ENCODE measurements at regions not wholly inside any gene's neighbourhood (a gene's known extent, or its start where the extent isn't known, plus 50 kb on each side); places are given as distances from the start of the nearest gene placed in this dataset.
"Not testable (repeated sequence)": the region's sequence is repeated elsewhere in the genome, so short reads cannot be mapped to it uniquely, and the experiment has no call there.

- H3K36me3 ChIP-seq (replicated peaks in 1 of 2; ENCODE audit: insufficient read depth in 1 of 2, low read depth in 2 of 2); intact Hi-C loops (cut with DNase I); H3K9me3 ChIP-seq; DNase-seq; H3K27me3 ChIP-seq; H3K4me1 ChIP-seq; H3K27ac ChIP-seq; H3K4me3 ChIP-seq: not testable (repeated sequence)
- peak; percentile 81 for ATAC-seq
- no CpG with 5 or more reads among the region's 8 CpGs for WGBS, 2 donors
Measured at GRCh38 chr15:84477550-84477949, 123.3 kb upstream of the ZSCAN2 start.

- not testable (repeated sequence) for H3K27me3 ChIP-seq
Measured at GRCh38 chr15:84480174-84480681, 120.6 kb upstream of the ZSCAN2 start.

GRCh38 chr15:84483859-84484258 is 117.0 kb upstream of the ZSCAN2 start:
- intact Hi-C loops (cut with DNase I); H3K4me3 ChIP-seq; DNase-seq; H3K27me3 ChIP-seq; H3K27ac ChIP-seq; H3K9me3 ChIP-seq; ATAC-seq; H3K36me3 ChIP-seq (replicated peaks in 1 of 2; ENCODE audit: insufficient read depth in 1 of 2, low read depth in 2 of 2); H3K4me1 ChIP-seq: not testable (repeated sequence)
- no CpG with 5 or more reads among the region's 9 CpGs for WGBS, 2 donors

More at GRCh38 chr15:84480174-84480681, 120.6 kb upstream of the ZSCAN2 start:
- intact Hi-C loops (cut with DNase I); ATAC-seq; H3K4me1 ChIP-seq; DNase-seq; H3K27ac ChIP-seq; H3K4me3 ChIP-seq; H3K9me3 ChIP-seq; H3K36me3 ChIP-seq (replicated peaks in 1 of 2; ENCODE audit: insufficient read depth in 1 of 2, low read depth in 2 of 2): not testable (repeated sequence)
- WGBS, 2 donors = no CpG with 5 or more reads among the region's 7 CpGs

- intact Hi-C loops (cut with DNase I); ATAC-seq; H3K36me3 ChIP-seq (replicated peaks in 1 of 2; ENCODE audit: insufficient read depth in 1 of 2, low read depth in 2 of 2); H3K4me1 ChIP-seq; H3K27me3 ChIP-seq; H3K4me3 ChIP-seq; H3K27ac ChIP-seq; H3K9me3 ChIP-seq: not testable (repeated sequence)
- no CpG with 5 or more reads among the region's 60 CpGs for WGBS, 2 donors
- DNase-seq = peak in 3 of 4 donors; percentile 2 to 33 (median 20)
Measured at GRCh38 chr15:84500165-84500889, 100.5 kb upstream of the ZSCAN2 start.

- H3K36me3 ChIP-seq (replicated peaks in 1 of 2; ENCODE audit: insufficient read depth in 1 of 2, low read depth in 2 of 2); H3K27ac ChIP-seq; H3K4me1 ChIP-seq; H3K9me3 ChIP-seq; DNase-seq; ATAC-seq; H3K4me3 ChIP-seq; H3K27me3 ChIP-seq; intact Hi-C loops (cut with DNase I): not testable (repeated sequence)
- WGBS, 2 donors = no CpG with 5 or more reads among the region's 17 CpGs
Measured at GRCh38 chr15:84503101-84503500, 97.7 kb upstream of the ZSCAN2 start.

DNA sequence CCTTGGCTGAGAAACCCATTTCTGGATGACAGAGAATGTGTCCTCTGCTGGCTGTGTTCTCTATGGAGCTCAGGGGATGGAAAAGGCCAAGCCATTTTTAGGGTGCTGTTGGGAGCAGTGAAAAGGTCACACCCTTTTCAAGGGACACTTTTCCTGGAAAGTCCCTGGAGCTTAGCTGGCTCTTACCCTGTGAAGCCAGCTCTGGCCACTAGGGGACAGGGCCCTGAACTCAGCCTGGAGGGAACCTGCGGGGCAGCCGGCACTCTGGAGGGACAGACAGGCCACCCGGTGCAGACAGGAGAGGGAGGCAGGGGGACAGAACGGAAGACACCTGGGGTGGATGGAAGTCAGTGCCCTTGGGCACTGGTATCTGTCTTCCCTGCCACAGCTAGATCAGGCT is 95.3 kb upstream of the ZSCAN2 start:
- H3K4me3 ChIP-seq; ATAC-seq; H3K4me1 ChIP-seq; H3K27me3 ChIP-seq; DNase-seq; H3K27ac ChIP-seq; H3K36me3 ChIP-seq (replicated peaks in 1 of 2; ENCODE audit: insufficient read depth in 1 of 2, low read depth in 2 of 2); intact Hi-C loops (cut with DNase I); H3K9me3 ChIP-seq: not testable (repeated sequence)
- WGBS, 2 donors = no CpG with 5 or more reads among the region's 4 CpGs

GRCh38 chr15:84512324-84512723 is 88.5 kb upstream of the ZSCAN2 start:
- H3K36me3 ChIP-seq (replicated peaks in 1 of 2; ENCODE audit: insufficient read depth in 1 of 2, low read depth in 2 of 2); H3K9me3 ChIP-seq; DNase-seq; H3K4me1 ChIP-seq; H3K27ac ChIP-seq; H3K4me3 ChIP-seq; H3K27me3 ChIP-seq; ATAC-seq; intact Hi-C loops (cut with DNase I): not testable (repeated sequence)
- WGBS, 2 donors = 90% methylated on average over 3 of the region's 9 CpGs; no CpG with 5 or more reads in 1 of the 2 donors

DNA sequence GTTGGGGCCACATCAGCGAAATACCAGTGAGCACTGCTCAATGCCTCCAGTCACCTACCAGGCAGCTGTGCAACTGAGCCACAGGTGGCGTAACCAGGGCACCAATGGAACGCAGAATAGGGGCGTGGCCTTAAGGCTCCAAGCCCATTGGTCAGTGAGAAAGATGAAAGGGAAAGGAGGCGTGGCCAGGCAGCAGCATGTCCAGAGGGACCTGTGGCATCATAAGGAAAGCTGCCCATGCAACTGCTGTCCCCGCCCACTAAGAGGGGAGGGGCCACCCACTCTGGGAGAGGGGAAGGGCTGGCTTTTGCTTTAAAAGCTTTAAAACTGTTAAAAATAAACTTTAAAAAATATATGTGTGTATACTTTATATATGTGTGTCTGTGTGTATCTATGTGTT is 84.0 kb upstream of the ZSCAN2 start:
- ATAC-seq; H3K36me3 ChIP-seq (replicated peaks in 1 of 2; ENCODE audit: insufficient read depth in 1 of 2, low read depth in 2 of 2); H3K4me3 ChIP-seq; H3K27ac ChIP-seq; intact Hi-C loops (cut with DNase I); H3K27me3 ChIP-seq; H3K4me1 ChIP-seq; H3K9me3 ChIP-seq: not testable (repeated sequence)
- peak in 1 of 4 donors; percentile 4 for DNase-seq
- WGBS, 2 donors = 84 to 93% methylated on average over 2 to 4 of the region's 6 CpGs

DNA sequence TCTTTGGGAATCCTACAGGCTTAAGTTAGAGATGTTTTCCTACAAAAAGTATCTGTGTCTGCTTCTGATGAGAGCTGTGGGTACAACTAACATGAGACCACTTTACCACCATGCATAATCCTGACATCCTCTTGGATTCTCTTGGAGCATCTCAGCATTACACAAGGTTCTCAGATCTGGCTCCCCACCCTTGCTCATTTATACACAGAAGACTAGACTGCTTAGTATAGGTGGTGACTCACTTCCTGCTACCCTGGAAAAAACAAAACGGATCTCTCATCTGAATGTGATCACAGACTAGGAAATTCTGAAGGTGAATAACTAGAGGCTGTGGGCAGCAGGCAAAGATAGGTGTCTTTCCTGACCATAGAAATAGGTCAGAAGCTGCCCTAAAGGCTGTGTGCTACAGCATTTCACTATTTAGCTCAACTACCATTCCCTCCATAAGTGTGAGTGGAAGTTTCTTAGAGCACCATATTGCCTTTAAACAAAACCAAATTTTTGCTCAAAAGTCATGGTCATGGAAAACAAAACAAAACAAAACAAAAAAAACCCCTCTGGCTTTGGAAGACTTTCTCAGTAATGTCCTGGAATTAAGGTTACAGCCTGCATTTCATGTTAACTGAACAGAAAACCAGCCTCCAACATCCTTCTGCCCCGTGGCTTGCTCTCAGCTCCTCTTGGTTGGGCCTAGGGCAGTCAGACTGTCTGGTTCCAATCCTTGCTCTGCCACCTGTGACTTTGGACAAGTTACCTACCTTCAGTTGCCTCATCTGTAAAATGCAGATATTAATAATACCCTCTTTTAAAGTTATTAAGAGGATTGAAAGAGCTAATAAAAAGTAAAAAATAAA is 75.1 kb upstream of the ZSCAN2 start:
- H3K4me1 ChIP-seq; H3K4me3 ChIP-seq; H3K27ac ChIP-seq; H3K27me3 ChIP-seq; intact Hi-C loops (cut with DNase I); DNase-seq; H3K9me3 ChIP-seq; ATAC-seq; H3K36me3 ChIP-seq (replicated peaks in 1 of 2; ENCODE audit: insufficient read depth in 1 of 2, low read depth in 2 of 2): not testable (repeated sequence)
- 33 to 90% methylated on average over 1 to 2 of the region's 2 CpGs for WGBS, 2 donors

GRCh38 chr15:84530751-84531150 is 70.1 kb upstream of the ZSCAN2 start:
- H3K9me3 ChIP-seq; H3K27me3 ChIP-seq; DNase-seq; ATAC-seq; intact Hi-C loops (cut with DNase I); H3K27ac ChIP-seq; H3K36me3 ChIP-seq (replicated peaks in 1 of 2; ENCODE audit: insufficient read depth in 1 of 2, low read depth in 2 of 2); H3K4me3 ChIP-seq: not testable (repeated sequence)
- 97 to 98% methylated on average over 4 of the region's 4 CpGs for WGBS, 2 donors
- peaks cover 12% of the 10 kb centered on the region for H3K4me1 ChIP-seq

- not testable (repeated sequence) for H3K27me3 ChIP-seq
Measured at GRCh38 chr15:84531223-84531622, 69.6 kb upstream of the ZSCAN2 start.

More at GRCh38 chr15:84531223-84531622, 69.6 kb upstream of the ZSCAN2 start:
- H3K4me1 ChIP-seq = peaks cover 12% of the 10 kb centered on the region
- intact Hi-C loops (cut with DNase I); H3K36me3 ChIP-seq (replicated peaks in 1 of 2; ENCODE audit: insufficient read depth in 1 of 2, low read depth in 2 of 2); H3K9me3 ChIP-seq; DNase-seq; H3K4me3 ChIP-seq; ATAC-seq: not testable (repeated sequence)
- 55 to 58% methylated on average over 1 of the region's 1 CpG for WGBS, 2 donors
- peak overlapping the region in 2 of 4 donors; percentile 54 to 62 for H3K27ac ChIP-seq

Measured in body of pancreas (tissue), 4 donors.